Keratinocyte (primary cell): ENCODE measurements at regions not wholly inside any gene's neighbourhood (a gene's known extent, or its start where the extent isn't known, plus 50 kb on each side); places are given as distances from the start of the nearest gene placed in this dataset.

ENCODE experiments used
- DNase-seq: peaks from one replicate; pipeline ENCODE4 v3.0.0-alpha.2; 2011; ENCODE audit warnings: low read depth, missing footprints, low spot score
- FAIRE-seq: peaks from 2 replicates; lab custom pipeline; 2011; peaks lifted over from hg19 to GRCh38; lab: Jason Lieb, UNC
- H2AFZ ChIP-seq: 2 replicates; pipeline ENCODE4 v1.6.0; 2012; ENCODE audit warnings: low read length, control low read depth, inconsistent platforms; ENCODE audit not compliant: control insufficient read depth
- H3K27ac ChIP-seq: 2 replicates; pipeline ENCODE4 v1.5.1; 2011; ENCODE audit warnings: low read length; ENCODE audit not compliant: control insufficient read depth, insufficient read depth
- H3K27me3 ChIP-seq: 3 replicates; pipeline ENCODE4 v1.6.0; 2011; ENCODE audit warnings: low read length; ENCODE audit not compliant: control insufficient read depth, insufficient read depth; ENCODE audit errors: extremely low read depth
- H3K36me3 ChIP-seq, 2 experiments: 2 replicates in 1 of 2; 3 replicates in 1 of 2; pipeline ENCODE4 v1.5.1; 2011; ENCODE audit warnings: low read length in 2 of 2, mild to moderate bottlenecking in 1 of 2; ENCODE audit not compliant: control insufficient read depth in 2 of 2, insufficient read depth in 2 of 2; ENCODE audit errors: extremely low read depth in 1 of 2
- H3K4me1 ChIP-seq: 3 replicates; pipeline ENCODE4 v1.5.1; 2011; ENCODE audit warnings: low read length; ENCODE audit not compliant: control insufficient read depth, insufficient read depth; ENCODE audit errors: extremely low read depth
- H3K4me2 ChIP-seq: 3 replicates; pipeline ENCODE4 v1.6.0; 2011; ENCODE audit warnings: low read depth, low read length; ENCODE audit not compliant: control insufficient read depth, insufficient read depth; ENCODE audit errors: extremely low read depth
- H3K4me3 ChIP-seq, 3 experiments: fragments of 200-600 bp in 1 of 3; sonication (generic) in 1 of 3; 2 replicates in 2 of 3; 3 replicates in 1 of 3; pipeline ENCODE4 v1.5.1; 2011 to 2016; ENCODE audit warnings: low read length in 3 of 3, mild to moderate bottlenecking in 3 of 3, control low read depth in 2 of 3, inconsistent platforms in 1 of 3, low read depth in 1 of 3, mixed read lengths in 1 of 3, mixed run types in 1 of 3, moderate library complexity in 1 of 3; ENCODE audit not compliant: control insufficient read depth in 2 of 3, insufficient read depth in 2 of 3; ENCODE audit errors: extremely low read depth in 1 of 3
- H3K79me2 ChIP-seq: 2 replicates; pipeline ENCODE4 v1.6.0; 2012; ENCODE audit warnings: low read length; ENCODE audit not compliant: control insufficient read depth, insufficient read depth
- H3K9ac ChIP-seq: 3 replicates; pipeline ENCODE4 v1.6.0; 2011; ENCODE audit warnings: low read length; ENCODE audit not compliant: control insufficient read depth, insufficient read depth; ENCODE audit errors: extremely low read depth
- H3K9me1 ChIP-seq: 3 replicates; pipeline ENCODE4 v1.6.0; 2011; ENCODE audit warnings: low read length; ENCODE audit not compliant: control insufficient read depth, insufficient read depth; ENCODE audit errors: extremely low read depth
- H3K9me3 ChIP-seq: 2 replicates; pipeline ENCODE4 v1.5.1; 2012; ENCODE audit warnings: low read depth, low read length; ENCODE audit not compliant: control insufficient read depth
- H4K20me1 ChIP-seq: 3 replicates; pipeline ENCODE4 v1.6.0; 2011; ENCODE audit warnings: low read length; ENCODE audit not compliant: control insufficient read depth, insufficient read depth; ENCODE audit errors: extremely low read depth
- EZH2 ChIP-seq: IDR thresholded peaks from one replicate; pipeline ENCODE4 v1.6.1; 2012; ENCODE audit warnings: inconsistent platforms, mild to moderate bottlenecking, low read length, moderate library complexity
- dilution Hi-C: fragments of 300-500 bp; cut with MboI; formaldehyde crosslinking; loops from one replicate; pipeline ENCODE4 v1.7.0; 2020; ENCODE audit warnings: low sequenced_read_pairs; ENCODE audit not compliant: extremely low pct_ligation_motif_present
- TF ChIP-seq, protein P1 (sequence below), 3 experiments: IDR thresholded peaks in 1 of 3; conservative IDR thresholded peaks in 1 of 3; optimal IDR thresholded peaks in 1 of 3; 2 replicates in 2 of 3; 3 replicates in 1 of 3; pipeline versions ENCODE3 to v1.5.1; 2011; ENCODE audit warnings: low read length in 3 of 3, mild to moderate bottlenecking in 3 of 3, moderate library complexity in 2 of 3, control low read depth in 1 of 3, inconsistent platforms in 1 of 3; ENCODE audit not compliant: insufficient read depth in 2 of 3; ENCODE audit errors: extremely low read depth in 1 of 3

DNA sequence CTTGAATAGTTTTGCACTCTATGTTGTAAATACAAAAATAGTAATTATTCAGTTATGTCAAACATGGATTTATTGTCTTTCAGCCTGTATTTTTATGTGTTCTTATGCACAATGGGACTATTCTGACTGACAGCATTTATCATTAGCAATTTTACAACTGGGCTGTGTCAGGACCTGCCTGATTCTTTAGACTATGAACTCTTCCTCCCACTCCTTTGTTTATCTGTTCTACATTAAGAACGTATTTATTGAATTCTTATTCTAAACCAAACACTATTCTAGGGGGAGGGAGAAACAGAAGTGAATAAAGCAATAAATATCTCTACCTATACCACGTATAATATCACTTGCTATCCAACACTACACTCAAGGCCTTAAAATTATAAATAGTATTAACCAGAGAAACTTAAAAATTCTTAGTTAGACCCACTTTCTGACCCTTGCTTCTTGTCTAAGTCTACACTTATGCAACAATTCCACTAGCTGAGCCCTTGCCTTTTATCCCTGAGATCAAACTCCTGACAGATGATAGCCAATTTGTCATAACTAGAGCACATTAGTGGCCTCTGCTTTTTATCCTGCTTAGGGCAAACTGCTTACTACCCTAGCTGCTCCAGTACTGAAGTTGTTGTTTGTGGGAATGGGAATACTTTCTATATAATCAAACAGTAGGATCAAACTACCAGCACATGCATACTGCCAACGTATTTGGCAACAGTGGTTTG lies 494.3 kb downstream of the BRINP3 start:
- FAIRE-seq = no peak
- H3K36me3 ChIP-seq = no peaks in the 10 kb centered on the region

DNA sequence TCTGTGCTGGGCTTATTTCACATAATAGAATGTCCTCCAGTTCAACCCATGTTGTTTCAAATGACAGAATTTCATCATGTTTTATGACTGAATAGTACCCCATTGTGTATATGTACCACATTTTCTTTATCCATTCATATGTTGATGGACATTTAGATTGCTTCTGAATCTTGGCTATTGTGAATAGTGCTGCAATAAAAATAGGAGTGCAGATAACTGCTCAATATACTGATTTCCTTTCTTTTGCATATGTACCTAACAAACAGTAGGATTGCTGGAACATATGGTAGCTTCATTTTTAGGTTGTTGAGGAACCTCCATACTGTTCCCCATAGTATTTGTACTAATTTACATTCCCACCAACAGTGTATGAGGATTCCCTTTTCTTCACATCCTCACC lies 491.1 kb downstream of the BRINP3 start:
- no peaks in the 10 kb centered on the region for H3K36me3 ChIP-seq
- H4K20me1 ChIP-seq = no peaks in the 10 kb centered on the region
- no peak overlapping the region for H2AFZ ChIP-seq
- TF ChIP-seq, protein P1, sequence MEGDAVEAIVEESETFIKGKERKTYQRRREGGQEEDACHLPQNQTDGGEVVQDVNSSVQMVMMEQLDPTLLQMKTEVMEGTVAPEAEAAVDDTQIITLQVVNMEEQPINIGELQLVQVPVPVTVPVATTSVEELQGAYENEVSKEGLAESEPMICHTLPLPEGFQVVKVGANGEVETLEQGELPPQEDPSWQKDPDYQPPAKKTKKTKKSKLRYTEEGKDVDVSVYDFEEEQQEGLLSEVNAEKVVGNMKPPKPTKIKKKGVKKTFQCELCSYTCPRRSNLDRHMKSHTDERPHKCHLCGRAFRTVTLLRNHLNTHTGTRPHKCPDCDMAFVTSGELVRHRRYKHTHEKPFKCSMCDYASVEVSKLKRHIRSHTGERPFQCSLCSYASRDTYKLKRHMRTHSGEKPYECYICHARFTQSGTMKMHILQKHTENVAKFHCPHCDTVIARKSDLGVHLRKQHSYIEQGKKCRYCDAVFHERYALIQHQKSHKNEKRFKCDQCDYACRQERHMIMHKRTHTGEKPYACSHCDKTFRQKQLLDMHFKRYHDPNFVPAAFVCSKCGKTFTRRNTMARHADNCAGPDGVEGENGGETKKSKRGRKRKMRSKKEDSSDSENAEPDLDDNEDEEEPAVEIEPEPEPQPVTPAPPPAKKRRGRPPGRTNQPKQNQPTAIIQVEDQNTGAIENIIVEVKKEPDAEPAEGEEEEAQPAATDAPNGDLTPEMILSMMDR (optimal IDR thresholded peaks at IDR 0.05 in 1 of 3, IDR thresholded peaks at IDR 0.05 in 1 of 3, conservative IDR thresholded peaks at IDR 0.05 in 1 of 3; ENCODE audit: extremely low read depth in 1 of 3, insufficient read depth in 2 of 3, low read length in 3 of 3) = no peak
- TF ChIP-seq EZH2 = no peak
- no peak overlapping the region for H3K4me3 ChIP-seq
- no peak overlapping the region for H3K9ac ChIP-seq
- DNase-seq (no peak), FAIRE-seq (no peak)
- no peaks in the 10 kb centered on the region for H3K4me1 ChIP-seq
- H3K79me2 ChIP-seq = no peaks in the 10 kb centered on the region
- no peak overlapping the region for H3K4me2 ChIP-seq
- dilution Hi-C loops = no loop called here
- no peaks in the 10 kb centered on the region for H3K9me1 ChIP-seq
- H3K9me3 ChIP-seq = no peaks in the 10 kb centered on the region
- no peaks in the 10 kb centered on the region for H3K27me3 ChIP-seq
- H3K27ac ChIP-seq = no peak overlapping the region

More for the DNA sequence above, 494.3 kb downstream of the BRINP3 start:
- Histone ChIP-seq H4K20me1 (no peaks in the 10 kb centered on the region), H3K4me3 (no peak overlapping the region), H3K9me1 (no peaks in the 10 kb centered on the region), H3K27ac (no peak overlapping the region), H3K4me1 (no peaks in the 10 kb centered on the region), H3K79me2 (no peaks in the 10 kb centered on the region), H3K4me2 (no peak overlapping the region), H3K9me3 (no peaks in the 10 kb centered on the region), H2AFZ (no peak overlapping the region), H3K9ac (no peak overlapping the region), H3K27me3 (no peaks in the 10 kb centered on the region)
- TF ChIP-seq, protein P1 (optimal IDR thresholded peaks at IDR 0.05 in 1 of 3, IDR thresholded peaks at IDR 0.05 in 1 of 3, conservative IDR thresholded peaks at IDR 0.05 in 1 of 3; ENCODE audit: extremely low read depth in 1 of 3, insufficient read depth in 2 of 3, low read length in 3 of 3) = no peak
- TF ChIP-seq EZH2 = no peak
- dilution Hi-C loops = no loop called here
- no peak for DNase-seq
